Glomerular endothelial cell (primary cell): ENCODE measurements at regions not wholly inside any gene's neighbourhood (a gene's known extent, or its start where the extent isn't known, plus 50 kb on each side); places are given as distances from the start of the nearest gene placed in this dataset.

ENCODE experiments used
- DNase-seq: peaks from one replicate; pipeline ENCODE4 v3.0.0-alpha.2; 2011; ENCODE audit warnings: low read depth, low spot score; ENCODE audit errors: extremely low read depth

- DNase-seq: no peak
Observed at GRCh38 chr6:40973304-40973703, 65.7 kb downstream of the UNC5CL start.

- no peak for DNase-seq
Observed at GRCh38 chr6:40972814-40973213, 66.2 kb downstream of the UNC5CL start.

- DNase-seq: no peak
Observed at GRCh38 chr6:40972190-40972589, 66.8 kb downstream of the UNC5CL start.

GRCh38 chr6:40968620-40969164 is 70.3 kb downstream of the UNC5CL start:
- DNase-seq: no peak

- no peak for DNase-seq
Observed at GRCh38 chr6:40966860-40967259, 72.2 kb downstream of the UNC5CL start.

- DNase-seq: no peak
Observed at GRCh38 chr6:40965046-40965445, 74.0 kb downstream of the UNC5CL start.

- DNase-seq: no peak
Observed at GRCh38 chr6:40963019-40963418, 76.0 kb downstream of the UNC5CL start.

- DNase-seq: no peak
Observed at GRCh38 chr6:40962241-40962640, 76.8 kb downstream of the UNC5CL start.

GRCh38 chr6:40961831-40962230 is 77.2 kb downstream of the UNC5CL start:
- DNase-seq: no peak

- DNase-seq: no peak
Observed at GRCh38 chr6:40960742-40961430, 78.1 kb downstream of the UNC5CL start.

GRCh38 chr6:40959781-40960327 is 79.2 kb downstream of the UNC5CL start:
- no peak for DNase-seq

GRCh38 chr6:40958738-40959137 is 80.3 kb downstream of the UNC5CL start:
- DNase-seq: no peak

GRCh38 chr6:40957616-40958492 is 81.2 kb downstream of the UNC5CL start:
- DNase-seq: no peak

GRCh38 chr6:40956936-40957335 is 82.1 kb downstream of the UNC5CL start:
- no peak for DNase-seq

GRCh38 chr6:40955178-40955545 is 83.9 kb downstream of the UNC5CL start:
- DNase-seq: no peak

- DNase-seq: no peak
Observed at GRCh38 chr6:40954446-40955177, 84.4 kb downstream of the UNC5CL start.

- no peak for DNase-seq
Observed at GRCh38 chr6:40953486-40953885, 85.5 kb downstream of the UNC5CL start.

- DNase-seq: no peak
Observed at GRCh38 chr6:40950986-40951698, 87.9 kb downstream of the UNC5CL start.

GRCh38 chr6:40948570-40948969 is 90.5 kb downstream of the UNC5CL start:
- no peak for DNase-seq

- no peak for DNase-seq
Observed at GRCh38 chr6:40947876-40948526, 91.0 kb downstream of the UNC5CL start.
